ENCODE measurements at regions not wholly inside any gene's neighbourhood (a gene's known extent, or its start where the extent isn't known, plus 50 kb on each side); places are given as distances from the start of the nearest gene placed in this dataset.
"Not testable (repeated sequence)": the region's sequence is repeated elsewhere in the genome, so short reads cannot be mapped to it uniquely, and the experiment has no call there.

DNA sequence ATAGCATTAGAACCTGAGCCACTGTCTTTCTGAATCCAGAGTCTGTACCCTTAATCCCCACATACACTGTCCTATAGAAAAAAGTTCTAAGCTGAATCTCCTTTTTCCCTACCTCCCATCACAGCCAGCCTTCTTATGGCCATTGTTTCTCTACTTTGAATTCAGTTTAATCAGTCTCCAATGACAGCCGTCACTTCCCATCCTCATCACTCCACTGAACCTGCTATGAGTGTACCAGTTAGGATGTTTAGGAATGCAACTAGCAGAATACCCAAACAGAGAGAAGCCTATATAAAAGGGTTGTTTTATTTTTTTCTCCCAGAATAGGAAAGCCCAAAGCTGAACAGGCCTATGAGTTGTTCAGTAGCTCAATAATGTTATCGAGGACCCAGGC lies 220.4 kb upstream of the NREP start:
- DNase-seq (ENCODE audit: low spot score): no peak

DNA sequence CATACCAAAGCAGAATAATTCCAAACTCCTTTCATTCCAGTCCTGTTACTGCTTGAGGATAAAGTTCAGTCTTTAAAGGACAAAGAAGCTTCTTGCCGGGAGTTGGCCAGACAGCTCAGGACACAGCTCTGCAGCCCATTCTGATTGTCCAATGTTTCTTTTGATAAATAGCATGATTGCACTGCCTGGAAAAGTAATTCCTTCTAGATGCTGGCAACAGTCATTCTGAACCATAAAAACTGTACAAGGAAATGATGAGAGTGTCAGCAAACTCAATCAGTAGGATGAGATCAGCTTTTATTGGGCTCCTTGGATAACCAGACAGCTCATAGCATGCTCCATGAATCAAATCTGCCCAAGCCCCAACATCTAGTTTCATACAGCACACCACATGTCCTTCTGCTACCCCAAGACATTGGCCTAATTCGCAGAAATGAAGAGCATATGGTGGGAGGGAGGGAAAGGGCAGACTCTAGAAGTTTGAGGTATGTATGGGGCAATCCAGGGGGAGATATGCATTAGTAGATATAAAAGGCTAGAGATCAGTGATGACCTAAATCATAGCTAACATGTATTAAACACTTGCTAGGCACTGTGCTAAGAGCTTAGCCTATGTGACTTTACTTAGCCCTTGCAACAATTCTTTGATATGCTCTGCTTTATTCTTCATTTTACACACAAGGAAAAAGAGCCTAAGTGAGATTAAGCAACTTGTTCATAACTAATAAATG lies 219.9 kb upstream of the NREP start:
- no peak for DNase-seq (ENCODE audit: low spot score)

DNA sequence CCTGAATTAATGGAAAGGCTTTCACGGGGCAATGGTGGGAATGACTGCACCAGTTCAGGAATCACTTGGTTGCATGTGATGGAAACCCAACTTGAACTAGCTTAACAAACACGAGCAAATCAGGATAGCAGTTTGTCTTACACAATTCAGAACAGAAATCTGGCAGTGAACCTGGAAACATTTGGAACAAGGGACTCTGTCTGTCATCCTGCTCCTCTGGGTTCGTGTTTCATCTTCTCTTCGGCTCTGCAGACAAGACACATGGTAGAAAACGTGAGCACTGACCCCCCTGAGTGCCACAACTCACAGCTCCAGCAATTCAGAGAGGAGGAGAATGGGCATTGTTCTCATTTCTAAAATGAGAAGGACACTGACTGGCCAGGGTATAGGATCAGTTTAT lies 218.1 kb upstream of the NREP start:
- DNase-seq (ENCODE audit: low spot score): no peak

DNA sequence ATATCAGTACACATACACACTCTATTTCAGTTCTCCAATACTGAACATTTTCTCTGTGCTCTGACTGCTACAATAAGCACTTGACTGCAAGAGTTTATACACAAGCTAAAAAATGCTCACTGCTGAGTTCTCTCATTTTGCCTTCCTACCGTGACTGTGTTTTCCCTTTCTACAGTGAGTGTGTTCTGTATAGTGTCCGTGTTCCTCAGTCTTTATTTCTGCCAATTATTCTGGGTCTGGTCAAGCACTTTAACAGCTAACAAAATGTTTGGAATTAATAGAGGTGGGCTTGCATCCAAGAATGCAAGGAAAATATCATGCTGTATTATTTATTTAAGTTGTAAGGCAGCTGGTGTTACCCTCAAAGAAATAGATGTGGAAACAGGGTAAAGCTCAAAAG lies 217.0 kb upstream of the NREP start:
- DNase-seq (ENCODE audit: low spot score): no peak

DNA sequence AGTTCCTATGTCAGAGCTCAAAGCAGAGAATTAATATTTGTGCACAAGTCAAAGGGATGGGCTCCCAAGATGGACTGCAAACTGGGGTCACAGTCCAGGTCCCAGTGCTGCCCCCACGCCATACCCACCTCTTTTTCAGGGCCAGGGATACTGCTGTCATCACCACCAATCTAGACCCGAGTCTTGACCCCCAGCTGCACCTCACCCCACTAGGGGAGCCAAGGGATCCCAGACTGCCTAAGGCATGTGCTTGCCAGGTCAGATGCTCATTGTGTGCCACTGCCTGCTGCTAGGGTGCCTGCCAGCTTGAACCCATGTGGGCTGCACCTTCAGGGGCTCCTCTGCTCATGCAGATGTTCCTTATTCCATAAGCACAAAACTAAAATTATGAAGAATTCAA lies 215.6 kb upstream of the NREP start:
- no peak for DNase-seq (ENCODE audit: low spot score)

DNA sequence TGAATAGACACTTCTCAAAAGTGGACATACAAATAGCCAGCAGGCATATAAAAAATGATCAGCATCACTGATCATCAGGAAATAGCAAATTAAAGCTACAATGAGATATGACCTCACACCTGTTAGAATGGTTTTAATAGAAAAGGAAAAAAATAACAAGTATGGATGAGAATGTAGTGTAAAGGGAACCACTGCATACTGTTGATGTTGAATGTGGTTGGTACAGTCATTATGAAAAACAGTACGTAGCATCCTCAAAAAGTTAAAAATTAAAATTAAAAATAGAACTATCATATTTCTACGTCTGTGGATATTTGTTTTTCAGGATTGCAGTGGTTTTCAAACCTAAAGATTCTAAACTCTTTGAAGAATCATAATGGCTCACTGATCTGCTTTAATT lies 215.1 kb upstream of the NREP start:
- no peak for DNase-seq (ENCODE audit: low spot score)

DNA sequence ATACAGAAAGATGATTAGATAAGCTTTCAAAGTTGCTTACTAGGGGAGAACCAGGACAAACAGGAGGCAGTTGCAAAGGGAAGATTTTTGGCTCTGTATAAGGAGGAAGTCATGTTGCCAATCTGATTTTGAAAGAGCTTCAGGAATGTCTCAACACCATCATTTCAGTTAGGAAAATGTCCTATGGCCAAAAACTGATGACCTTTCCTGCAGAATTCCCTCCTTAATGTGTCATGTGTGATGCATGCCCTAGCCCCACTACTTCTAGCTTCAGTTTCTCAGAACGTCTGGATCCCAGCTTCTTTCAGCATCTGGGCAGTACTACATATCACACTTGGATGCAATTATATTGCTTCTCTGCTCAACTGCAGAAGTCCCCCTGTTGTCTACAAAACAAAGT lies 211.5 kb upstream of the NREP start:
- no peak for DNase-seq (ENCODE audit: low spot score)

DNA sequence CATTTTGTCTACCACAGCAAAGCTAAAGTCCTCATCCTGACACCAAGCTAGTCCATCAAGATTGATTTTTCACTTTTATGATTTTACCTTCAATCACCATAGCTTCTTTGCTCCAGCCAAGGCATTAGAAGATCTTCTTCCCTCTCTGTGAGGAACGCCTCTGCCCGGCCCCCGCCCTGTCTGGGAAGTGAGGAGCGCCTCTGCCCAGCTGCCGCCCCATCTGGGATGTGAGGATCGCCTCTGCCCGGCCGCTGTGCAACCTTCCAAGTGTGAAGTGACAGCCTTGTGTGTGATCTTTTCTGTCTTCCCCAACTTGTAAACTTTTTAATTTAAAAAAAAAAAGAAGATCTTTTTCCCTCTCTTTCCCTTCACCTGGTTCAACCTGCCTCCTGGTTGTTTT lies 210.5 kb upstream of the NREP start:
- no peak for DNase-seq (ENCODE audit: low spot score)

DNA sequence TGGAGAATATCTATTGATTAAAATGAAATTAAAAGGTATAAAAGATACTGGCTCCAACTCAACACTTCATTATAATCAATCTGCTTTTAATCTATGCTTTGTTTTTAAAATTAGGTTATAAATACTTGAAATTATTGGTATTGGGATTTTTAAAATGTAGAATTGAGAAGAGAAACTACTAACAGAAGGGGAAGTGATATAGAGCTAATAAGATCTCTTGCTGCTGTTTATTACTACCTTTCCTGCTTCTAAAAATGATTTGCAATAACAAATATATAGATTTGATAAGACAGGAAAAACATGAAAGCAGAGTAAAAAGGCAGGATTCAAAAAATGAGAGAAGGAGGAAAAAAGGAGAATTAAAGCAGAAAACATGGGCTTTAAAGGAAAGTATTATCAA lies 209.3 kb upstream of the NREP start:
- no peak for DNase-seq (ENCODE audit: low spot score)

DNA sequence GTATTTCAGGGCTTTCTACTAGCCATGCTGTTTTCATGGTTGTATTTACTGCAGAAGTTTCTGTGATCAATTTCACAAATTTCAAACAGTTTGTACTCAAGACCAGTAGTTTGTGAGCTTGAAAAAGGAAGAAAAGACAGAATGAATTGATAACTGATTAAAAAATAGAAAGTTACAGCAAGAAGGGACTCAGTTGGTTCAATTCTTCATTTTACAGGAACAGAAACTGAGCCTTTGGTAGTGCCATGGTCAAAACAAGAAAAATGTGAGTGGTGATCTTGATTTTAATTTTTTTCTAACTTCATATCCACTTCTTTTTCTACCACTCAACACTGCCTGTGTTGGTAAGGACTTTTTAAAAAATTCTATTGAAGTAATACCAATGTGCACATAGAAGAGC lies 206.6 kb upstream of the NREP start:
- no peak for DNase-seq (ENCODE audit: low spot score)

DNA sequence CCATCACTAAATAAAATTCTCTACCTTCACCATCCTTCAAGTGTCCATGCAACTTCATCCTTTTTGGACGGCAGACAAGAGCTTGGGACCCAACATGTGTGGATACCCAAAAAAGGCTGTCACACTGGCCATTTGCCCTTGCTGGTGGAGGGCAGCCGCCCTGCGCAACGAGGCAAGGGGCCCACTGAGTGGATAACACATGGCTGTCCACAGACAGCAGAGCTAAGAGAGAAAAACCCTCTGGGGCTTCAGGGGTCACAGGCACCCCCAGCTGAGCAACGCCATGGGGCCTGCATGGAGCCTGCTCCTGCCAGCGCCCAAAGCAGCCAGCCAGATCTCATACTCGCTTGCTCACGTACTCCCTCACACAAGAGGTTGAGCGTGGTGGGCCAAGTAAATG lies 205.9 kb upstream of the NREP start:
- DNase-seq (ENCODE audit: low spot score): no peak

DNA sequence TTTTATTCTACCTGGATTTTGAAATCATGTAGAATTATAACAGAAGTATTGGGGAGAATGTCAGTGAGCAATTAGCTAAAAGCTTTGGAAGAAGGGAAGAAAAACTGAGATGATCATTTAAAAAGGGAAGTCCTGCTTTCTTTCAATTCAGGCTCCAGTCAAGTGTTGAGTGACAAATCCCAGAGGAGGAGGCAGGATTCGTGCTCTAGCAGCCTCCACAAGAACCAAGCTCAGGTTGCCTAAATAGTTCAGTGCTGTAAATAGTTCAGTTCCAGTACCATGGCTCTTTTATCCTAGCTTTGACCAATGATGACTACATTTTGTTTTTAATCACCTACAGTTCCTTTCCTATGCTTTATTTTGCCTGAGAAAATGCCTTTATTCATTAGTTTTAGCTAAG lies 204.9 kb upstream of the NREP start:
- no peak for DNase-seq (ENCODE audit: low spot score)

DNA sequence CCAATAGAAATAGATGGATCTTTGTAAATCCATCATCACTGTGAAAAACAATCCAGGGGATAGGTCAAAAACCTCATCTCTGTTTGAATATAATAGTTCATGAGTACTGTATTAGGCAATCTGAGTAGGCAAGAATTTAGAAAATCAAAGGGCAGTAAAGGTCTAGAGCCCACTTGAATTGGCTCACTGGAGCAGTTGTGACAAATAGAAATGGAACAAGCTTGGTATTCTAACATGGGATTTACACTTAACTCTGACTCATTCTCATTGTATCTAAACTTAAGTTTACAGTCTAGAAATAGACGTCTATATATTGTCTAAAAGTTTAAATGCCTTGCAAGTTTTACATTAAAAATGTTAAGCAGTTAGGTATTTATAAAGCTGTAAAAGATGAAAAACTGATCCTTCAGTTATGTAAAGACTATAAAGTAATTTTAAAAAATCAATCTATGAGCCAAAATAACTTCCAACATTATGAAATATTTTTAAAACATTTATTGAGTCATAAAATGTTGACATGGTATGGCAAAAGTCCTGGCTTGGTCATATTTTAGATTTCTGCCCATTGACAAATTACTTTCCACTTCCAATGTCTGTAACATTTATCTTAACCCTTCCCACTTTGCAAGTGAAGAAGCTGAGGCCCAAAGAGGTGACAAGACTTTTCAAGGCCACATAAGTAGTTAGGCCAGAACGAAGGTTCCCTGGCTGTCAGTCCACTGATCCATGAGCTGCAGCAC lies 203.7 kb upstream of the NREP start:
- DNase-seq (ENCODE audit: low spot score): no peak

DNA sequence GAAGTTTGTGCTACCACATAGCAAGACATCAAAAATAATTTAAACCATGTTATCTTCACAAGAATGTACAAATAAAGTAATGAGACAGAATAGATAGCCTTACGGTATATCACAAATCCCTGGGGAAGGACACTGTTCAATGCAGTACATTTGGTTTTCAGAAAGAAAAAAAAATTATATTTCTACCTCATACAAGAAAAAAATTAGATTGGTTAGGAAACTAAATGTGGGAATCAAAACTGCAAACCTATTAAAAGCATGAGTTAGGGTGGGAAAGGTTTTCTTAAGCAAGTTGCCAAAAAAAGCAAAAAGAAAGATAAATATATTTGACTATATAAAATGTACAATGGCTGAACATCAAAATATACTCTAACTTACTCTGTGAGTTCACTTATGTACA lies 201.9 kb upstream of the NREP start:
- no peak for DNase-seq (ENCODE audit: low spot score)

DNA sequence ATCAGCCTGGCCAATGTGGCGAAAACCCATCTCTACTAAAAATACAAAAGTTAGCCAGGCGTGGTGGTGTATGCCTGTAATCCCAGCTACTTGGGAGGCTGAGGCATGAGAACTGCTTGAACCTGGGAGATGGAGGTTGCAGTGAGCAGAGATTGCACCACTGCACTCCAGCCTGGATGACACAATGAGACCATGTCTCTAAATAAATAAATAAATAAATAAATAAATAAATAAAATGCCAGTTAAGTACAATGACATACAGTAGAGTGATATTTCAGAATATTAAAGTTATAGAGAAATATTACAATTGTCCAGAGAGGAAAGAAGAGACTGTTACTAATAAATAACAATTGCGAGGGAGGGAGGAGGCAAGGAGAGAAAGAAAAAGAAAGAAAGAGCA lies 199.8 kb upstream of the NREP start:
- not testable (repeated sequence) for DNase-seq (ENCODE audit: low spot score)

DNA sequence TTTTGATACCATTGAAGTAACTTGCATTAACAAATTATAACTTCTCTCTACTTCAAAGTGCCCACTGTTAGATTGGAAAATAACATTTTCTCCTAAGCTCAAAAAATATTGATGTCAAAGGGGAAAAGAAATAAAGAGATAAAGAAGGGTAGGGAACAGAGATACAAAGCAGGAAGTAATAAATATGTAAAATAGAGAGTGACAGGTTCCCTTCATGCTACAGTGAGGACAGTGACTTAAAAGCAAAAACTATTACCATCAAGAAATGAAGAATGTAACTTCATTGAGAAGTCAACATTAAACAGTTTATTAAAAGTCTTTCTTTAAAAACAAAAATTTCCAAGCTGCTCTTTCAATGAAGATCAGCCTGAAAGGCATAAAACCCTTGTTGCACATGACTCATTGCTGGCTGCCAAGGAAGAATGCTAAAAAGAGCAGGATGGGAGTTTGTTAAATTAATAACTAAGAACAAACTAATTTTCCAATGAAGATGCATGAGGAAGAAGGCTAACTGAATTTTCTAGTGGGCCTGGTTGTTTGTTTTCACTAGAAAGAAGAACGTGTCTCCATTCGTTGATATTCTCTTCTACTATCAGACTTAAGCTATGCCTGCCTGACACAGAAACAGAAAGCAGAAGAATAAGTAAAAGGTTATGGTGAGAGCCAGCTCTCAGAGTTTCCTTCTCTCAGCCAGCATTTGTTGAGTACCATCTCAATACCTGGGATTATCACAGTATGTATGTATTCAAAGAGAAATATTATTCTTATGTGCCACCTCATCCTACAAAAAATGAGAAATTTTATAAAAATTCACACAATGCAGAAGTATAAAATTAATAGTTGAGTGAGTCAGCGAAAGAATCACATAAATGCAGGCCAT lies 197.8 kb upstream of the NREP start:
- DNase-seq (ENCODE audit: low spot score): no peak

DNA sequence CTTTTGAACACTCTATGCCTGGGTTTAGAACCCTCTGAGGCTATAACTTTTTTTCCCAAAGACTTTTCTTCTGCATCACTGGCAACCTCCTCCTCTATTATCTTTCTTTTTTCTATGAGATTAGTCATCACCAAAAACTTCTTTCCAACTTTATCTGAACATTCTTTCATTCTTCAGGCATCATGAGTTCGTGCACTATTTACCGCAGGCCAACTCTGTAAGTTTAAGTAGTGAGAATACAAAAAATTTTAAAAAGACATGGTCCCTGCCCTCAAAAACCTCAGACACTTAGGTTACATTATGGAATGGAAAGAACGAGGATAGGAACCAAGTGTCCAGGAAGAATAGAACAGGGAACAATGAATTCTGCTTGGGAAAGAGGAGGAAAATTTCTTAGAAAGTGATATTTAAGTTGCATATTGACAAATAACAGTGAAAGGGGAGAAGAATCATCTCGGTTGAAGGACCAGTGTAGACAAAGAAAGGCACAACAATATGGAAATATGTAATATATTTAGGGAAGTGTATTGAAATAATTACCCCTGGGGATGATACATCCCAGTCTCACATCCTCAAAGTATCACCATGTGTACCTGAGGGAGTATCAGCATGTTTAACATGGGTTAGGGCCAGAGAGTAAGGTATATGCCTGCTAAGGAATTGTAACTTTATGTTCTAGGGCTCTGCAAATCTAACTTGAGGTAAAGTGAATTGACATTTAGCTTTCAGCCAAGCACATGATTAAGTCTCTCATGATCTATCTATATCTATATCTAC lies 196.5 kb upstream of the NREP start:
- DNase-seq (ENCODE audit: low spot score): no peak

DNA sequence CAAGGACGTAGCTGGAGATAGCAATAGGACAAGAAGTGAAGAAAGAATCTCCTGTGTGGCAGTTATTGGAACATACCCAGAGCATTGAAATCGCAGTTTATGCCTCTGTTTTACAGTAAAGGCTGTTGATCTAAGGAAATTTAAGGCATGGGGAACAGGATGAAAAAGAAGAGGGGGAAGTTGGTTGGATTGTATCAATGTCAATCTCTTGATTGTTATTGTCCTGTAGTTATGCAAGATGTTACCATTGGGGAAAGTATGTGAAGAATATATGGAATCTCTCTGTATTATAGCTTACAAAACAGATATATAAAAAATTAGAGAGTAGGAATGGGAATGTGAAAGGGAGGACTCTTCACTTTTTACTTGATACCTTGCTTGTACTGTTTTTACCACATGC lies 195.6 kb upstream of the NREP start:
- no peak for DNase-seq (ENCODE audit: low spot score)

DNA sequence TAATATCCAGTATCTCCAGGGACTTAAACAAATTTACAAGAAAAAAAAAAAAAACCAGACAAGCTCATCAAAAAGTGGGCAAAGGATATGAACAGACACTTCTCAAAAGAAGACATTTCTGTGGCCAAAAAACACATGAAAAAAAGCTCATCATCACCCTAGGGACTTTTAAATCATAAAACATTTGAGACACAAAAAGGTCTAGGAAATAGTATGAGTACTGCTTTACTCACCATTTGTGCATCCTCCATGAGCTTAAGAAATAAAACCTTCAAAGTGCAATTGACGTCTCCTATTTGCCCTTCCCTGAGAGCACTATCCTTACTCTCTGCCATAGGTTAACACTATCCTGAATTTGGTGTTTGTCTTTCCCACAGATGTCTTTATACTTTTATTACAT lies 193.7 kb upstream of the NREP start:
- no peak for DNase-seq (ENCODE audit: low spot score)

DNA sequence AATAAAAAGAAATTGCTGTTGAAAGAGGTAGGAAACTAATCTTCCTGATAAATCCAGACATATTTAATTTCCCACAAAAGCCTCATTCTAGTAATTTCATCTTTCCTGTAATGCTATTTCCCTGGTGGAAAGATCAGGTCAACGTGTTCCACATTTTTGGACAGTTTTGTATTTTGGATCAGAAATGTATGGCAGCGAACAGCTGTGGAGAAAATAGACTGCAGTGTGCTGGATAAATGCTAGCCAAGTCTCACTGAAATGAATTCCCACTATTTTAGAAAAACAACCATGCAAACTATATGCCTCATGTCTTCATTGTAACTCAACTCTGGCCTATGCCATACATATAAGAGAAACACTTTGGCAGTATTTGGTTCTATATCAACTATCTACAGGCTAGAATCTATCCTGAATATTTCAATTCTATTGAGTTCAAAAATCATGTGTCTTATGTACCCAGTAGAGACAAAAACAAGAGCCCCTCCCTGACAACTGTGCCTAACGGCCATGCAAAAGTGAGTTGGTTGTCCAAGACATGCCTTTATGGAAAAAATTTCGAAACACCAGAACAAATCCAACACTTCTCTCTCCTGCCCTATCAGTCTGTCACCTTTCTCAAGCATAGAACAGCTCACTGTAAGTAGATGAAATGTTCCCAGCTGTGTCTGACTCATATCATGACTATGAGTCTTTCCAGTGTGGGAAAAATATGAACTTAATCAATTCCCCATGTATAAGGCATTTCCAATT lies 191.3 kb upstream of the NREP start:
- no peak for DNase-seq (ENCODE audit: low spot score)

DNA sequence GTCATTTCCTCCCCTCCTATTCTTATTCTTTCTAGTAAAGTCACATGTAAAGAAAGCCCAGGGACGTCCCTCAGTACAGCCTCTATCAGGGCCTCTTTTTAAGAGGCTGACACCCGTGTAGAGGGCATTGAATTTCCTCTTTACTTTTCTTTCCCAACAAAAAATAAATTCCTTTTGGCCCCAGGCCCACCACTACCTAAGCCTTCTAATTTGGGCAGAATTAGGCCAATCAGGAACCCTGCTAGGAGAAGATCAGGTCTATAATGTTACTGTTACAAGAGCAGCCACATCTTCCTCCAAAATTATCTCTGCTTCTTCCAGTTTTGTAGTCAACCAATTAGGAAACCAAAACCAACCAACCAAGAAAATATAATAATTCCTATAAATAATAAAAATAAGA lies 189.6 kb upstream of the NREP start:
- DNase-seq (ENCODE audit: low spot score): no peak

Measured in HT-29 (cell line).